IMR-90 (cell line): ENCODE measurements at regions not wholly inside any gene's neighbourhood (a gene's known extent, or its start where the extent isn't known, plus 50 kb on each side); places are given as distances from the start of the nearest gene placed in this dataset.

Experiments used
- BHLHE40 ChIP-seq: fragments of 150-350 bp; IDR thresholded peaks from 2 replicates; pipeline ENCODE4 v1.6.1; 2016; ENCODE audit warnings: mild to moderate bottlenecking, low read depth, low read length
- CEBPB ChIP-seq: IDR thresholded peaks from 2 replicates; pipeline ENCODE4 v1.6.1; 2012; ENCODE audit warnings: low read depth, low read length, improper control_type of control experiment
- CHD1 ChIP-seq: IDR thresholded peaks from 2 replicates; pipeline ENCODE4 v1.6.1; 2012; ENCODE audit warnings: low read depth, low read length, improper control_type of control experiment
- CTCF ChIP-seq: conservative IDR thresholded peaks from 2 replicates; pipeline ENCODE4 v1.5.1; 2012; ENCODE audit warnings: mild to moderate bottlenecking, low read depth, low read length, improper control_type of control experiment
- ELK1 ChIP-seq: fragments of 150-350 bp; IDR thresholded peaks from 2 replicates; pipeline ENCODE4 v1.6.1; 2016; ENCODE audit warnings: low read depth, mild to moderate bottlenecking, low read length, moderate library complexity, borderline replicate concordance
- FOS ChIP-seq: fragments of 150-350 bp; IDR thresholded peaks from 2 replicates; pipeline ENCODE4 v1.6.1; 2016; ENCODE audit warnings: low read depth, low read length
- MAZ ChIP-seq: IDR thresholded peaks from 2 replicates; pipeline ENCODE4 v1.6.1; 2012; ENCODE audit warnings: low read depth, mild to moderate bottlenecking, low read length, improper control_type of control experiment, moderate library complexity, borderline replicate concordance
- MXI1 ChIP-seq: IDR thresholded peaks from 2 replicates; pipeline ENCODE4 v1.6.1; 2012; ENCODE audit warnings: low read depth, mild to moderate bottlenecking, low read length, moderate library complexity, borderline replicate concordance
- NFE2L2 ChIP-seq: fragments of 150-350 bp; IDR thresholded peaks from 2 replicates; pipeline ENCODE4 v1.6.1; 2016; ENCODE audit warnings: low read depth, mild to moderate bottlenecking, low read length
- POLR2A ChIP-seq: IDR thresholded peaks from 2 replicates; pipeline ENCODE4 v1.6.1; 2012; ENCODE audit warnings: mild to moderate bottlenecking, low read depth, low read length
- RAD21 ChIP-seq: IDR thresholded peaks from 2 replicates; pipeline ENCODE4 v1.6.1; 2012; ENCODE audit warnings: low read length, improper control_type of control experiment
- USF2 ChIP-seq: fragments of 150-350 bp; IDR thresholded peaks from 2 replicates; pipeline ENCODE4 v1.6.1; 2017; ENCODE audit warnings: mild to moderate bottlenecking, antibody characterized with exemption, low read length, low read depth

GRCh38 chr3:117674321-117674720 is 964.7 kb downstream of the TUSC7 start:
- no peak for TF ChIP-seq CHD1
- TF ChIP-seq RAD21: no peak
- no peak for TF ChIP-seq POLR2A
- TF ChIP-seq CTCF: no peak
- TF ChIP-seq MAZ: no peak
- no peak for TF ChIP-seq USF2
- no peak for TF ChIP-seq ELK1
- TF ChIP-seq BHLHE40: no peak
- TF ChIP-seq FOS: no peak
- TF ChIP-seq NFE2L2: no peak
- no peak for TF ChIP-seq CEBPB
- TF ChIP-seq MXI1: no peak
